ENCODE measurements at regions not wholly inside any gene's neighbourhood (a gene's known extent, or its start where the extent isn't known, plus 50 kb on each side); places are given as distances from the start of the nearest gene placed in this dataset.

GRCh38 chr15:62407962-62408361 lies 242.9 kb upstream of the C2CD4B start:
- no peak for DNase-seq (ENCODE audit: low read depth)
- TF ChIP-seq CTCF (conservative IDR thresholded peaks at IDR 0.05; ENCODE audit: control insufficient read depth, insufficient read depth, low read depth, low read length) = no peak
- H3K4me3 ChIP-seq (ENCODE audit: control insufficient read depth, low read depth, low read length) = no peak overlapping the region

GRCh38 chr15:62409466-62409865 lies 244.4 kb upstream of the C2CD4B start:
- TF ChIP-seq CTCF (conservative IDR thresholded peaks at IDR 0.05; ENCODE audit: control insufficient read depth, insufficient read depth, low read depth, low read length) = no peak
- DNase-seq (ENCODE audit: low read depth) = no peak
- no peak overlapping the region for H3K4me3 ChIP-seq (ENCODE audit: control insufficient read depth, low read depth, low read length)

- no peak for TF ChIP-seq CTCF (conservative IDR thresholded peaks at IDR 0.05; ENCODE audit: control insufficient read depth, insufficient read depth, low read depth, low read length)
- H3K4me3 ChIP-seq (ENCODE audit: control insufficient read depth, low read depth, low read length) = no peak overlapping the region
- DNase-seq (ENCODE audit: low read depth) = no peak
Observed at GRCh38 chr15:62412686-62413085, 247.6 kb upstream of the C2CD4B start.

- DNase-seq (ENCODE audit: low read depth) = peak; percentile 50
- no peak overlapping the region for H3K4me3 ChIP-seq (ENCODE audit: control insufficient read depth, low read depth, low read length)
- no peak for TF ChIP-seq CTCF (conservative IDR thresholded peaks at IDR 0.05; ENCODE audit: control insufficient read depth, insufficient read depth, low read depth, low read length)
Observed at GRCh38 chr15:62413153-62413552, 248.1 kb upstream of the C2CD4B start.

- DNase-seq (ENCODE audit: low read depth) = peak; percentile 67
- TF ChIP-seq CTCF (conservative IDR thresholded peaks at IDR 0.05; ENCODE audit: control insufficient read depth, insufficient read depth, low read depth, low read length) = no peak
- no peak overlapping the region for H3K4me3 ChIP-seq (ENCODE audit: control insufficient read depth, low read depth, low read length)
Observed at GRCh38 chr15:62413786-62414185, 248.7 kb upstream of the C2CD4B start.

GRCh38 chr15:62415498-62415897 lies 250.4 kb upstream of the C2CD4B start:
- no peak for TF ChIP-seq CTCF (conservative IDR thresholded peaks at IDR 0.05; ENCODE audit: control insufficient read depth, insufficient read depth, low read depth, low read length)
- no peak for DNase-seq (ENCODE audit: low read depth)
- no peak overlapping the region for H3K4me3 ChIP-seq (ENCODE audit: control insufficient read depth, low read depth, low read length)

GRCh38 chr15:62416526-62416925 lies 251.4 kb upstream of the C2CD4B start:
- H3K4me3 ChIP-seq (ENCODE audit: control insufficient read depth, low read depth, low read length) = no peak overlapping the region
- no peak for TF ChIP-seq CTCF (conservative IDR thresholded peaks at IDR 0.05; ENCODE audit: control insufficient read depth, insufficient read depth, low read depth, low read length)
- DNase-seq (ENCODE audit: low read depth) = no peak
